Sigmoid colon (tissue), 4 donors: ENCODE measurements at regions not wholly inside any gene's neighbourhood (a gene's known extent, or its start where the extent isn't known, plus 50 kb on each side); places are given as distances from the start of the nearest gene placed in this dataset.

Experiments
- CTCF ChIP-seq, 4 experiments: fragments of 450-650 bp in 3 of 4; fragments of 200-600 bp in 1 of 4; IDR thresholded peaks; one replicate each; pipeline ENCODE4 v1.5.1; 2016 to 2019; ENCODE audit warnings: antibody characterized with exemption in 4 of 4, mild to moderate bottlenecking in 3 of 4, moderate library complexity in 2 of 4
- EP300 ChIP-seq, 4 donors: sonication (generic); formaldehyde crosslinking; IDR thresholded peaks; one replicate each; pipeline ENCODE4 v1.6.1; 2017; ENCODE audit warnings: antibody characterized with exemption in 4 of 4
- POLR2A ChIP-seq, 2 donors: fragments of 450-650 bp; IDR thresholded peaks; one replicate each; pipeline ENCODE4 v1.6.1; 2016; ENCODE audit warnings: antibody characterized with exemption in 2 of 2, mild to moderate bottlenecking in 2 of 2, moderate library complexity in 2 of 2

- TF ChIP-seq CTCF (IDR thresholded peaks at IDR 0.05): no peak
- no peak for TF ChIP-seq POLR2A (IDR thresholded peaks at IDR 0.05)
- TF ChIP-seq EP300 (IDR thresholded peaks at IDR 0.05): no peak
Measured at GRCh38 chr7:142647749-142648148, 101.5 kb upstream of the PRSS1 start.
